H1 (cell line): ENCODE measurements at regions not wholly inside any gene's neighbourhood (a gene's known extent, or its start where the extent isn't known, plus 50 kb on each side); places are given as distances from the start of the nearest gene placed in this dataset.

Experiments
- BCL11A ChIP-seq, 2 experiments: IDR thresholded peaks; one replicate each; pipeline ENCODE4 v1.6.1; 2011; ENCODE audit warnings: low read depth in 2 of 2, low read length in 2 of 2, mild to moderate bottlenecking in 2 of 2
- BRCA1 ChIP-seq: IDR thresholded peaks from 2 replicates; pipeline ENCODE4 v1.6.1; 2012; ENCODE audit warnings: low read depth, low read length, improper control_type of control experiment
- CTCF ChIP-seq, 3 experiments: IDR thresholded peaks; 1 replicate in 2 of 3; 2 replicates in 1 of 3; pipeline versions ENCODE4 v1.5.1 to v1.6.1; 2011; ENCODE audit warnings: low read length in 3 of 3, mild to moderate bottlenecking in 3 of 3, inconsistent platforms in 2 of 3, low read depth in 1 of 3, moderate library complexity in 1 of 3; ENCODE audit not compliant: insufficient read depth in 1 of 3; ENCODE audit errors: control extremely low read depth in 1 of 3
- GTF2F1 ChIP-seq: IDR thresholded peaks from 2 replicates; pipeline ENCODE4 v1.6.1; 2012; ENCODE audit warnings: low read depth, low read length, improper control_type of control experiment, borderline replicate concordance
- JUN ChIP-seq: IDR thresholded peaks from 2 replicates; pipeline ENCODE4 v1.6.1; 2011; ENCODE audit warnings: low read depth, mild to moderate bottlenecking, improper control_type of control experiment, low read length
- PHF8 ChIP-seq: fragments of 200-600 bp; sonication (generic); conservative IDR thresholded peaks from 2 replicates; pipeline ENCODE4 v1.7.1; 2012; ENCODE audit warnings: low read depth, mild to moderate bottlenecking, inconsistent platforms, low read length, moderate library complexity
- POLR2AphosphoS5 ChIP-seq: IDR thresholded peaks from 2 replicates; pipeline ENCODE4 v1.6.1; 2011; ENCODE audit warnings: low read depth, low read length
- RNF2 ChIP-seq: fragments of 200-900, 300-1000 bp; sonication (generic); IDR thresholded peaks from 2 replicates; pipeline ENCODE4 v1.7.1; 2016; ENCODE audit warnings: borderline replicate concordance, low read depth, mild to moderate bottlenecking, antibody characterized with exemption, low read length; ENCODE audit not compliant: poor library complexity, severe bottlenecking; ENCODE audit errors: missing control alignments
- TAF1 ChIP-seq: IDR thresholded peaks from 2 replicates; pipeline ENCODE4 v1.6.1; 2011; ENCODE audit warnings: mild to moderate bottlenecking, low read depth, low read length

- no peak for TF ChIP-seq CTCF (IDR thresholded peaks at IDR 0.05; ENCODE audit: control extremely low read depth in 1 of 3, insufficient read depth in 1 of 3, low read depth in 1 of 3, low read length in 3 of 3)
- no peak for TF ChIP-seq POLR2AphosphoS5
- no peak for TF ChIP-seq PHF8
- no peak for TF ChIP-seq JUN
- no peak for TF ChIP-seq RNF2
- TF ChIP-seq BCL11A (IDR thresholded peaks at IDR 0.05; ENCODE audit: low read depth in 2 of 2, low read length in 2 of 2) = no peak
- no peak for TF ChIP-seq GTF2F1
- TF ChIP-seq BRCA1 = no peak
- no peak for TF ChIP-seq TAF1
Measured at GRCh38 chr10:85224366-85224940, 896.1 kb downstream of the CCSER2 start.
